ENCODE measurements at regions not wholly inside any gene's neighbourhood (a gene's known extent, or its start where the extent isn't known, plus 50 kb on each side); places are given as distances from the start of the nearest gene placed in this dataset.

GRCh38 chr2:35562488-35562887 lies 793.1 kb upstream of the CRIM1 start:
- no peak for DNase-seq (ENCODE audit: extremely low read depth, low read depth)
- TF ChIP-seq CTCF (IDR thresholded peaks at IDR 0.05; ENCODE audit: low read depth, low read length), result no peak

DNA sequence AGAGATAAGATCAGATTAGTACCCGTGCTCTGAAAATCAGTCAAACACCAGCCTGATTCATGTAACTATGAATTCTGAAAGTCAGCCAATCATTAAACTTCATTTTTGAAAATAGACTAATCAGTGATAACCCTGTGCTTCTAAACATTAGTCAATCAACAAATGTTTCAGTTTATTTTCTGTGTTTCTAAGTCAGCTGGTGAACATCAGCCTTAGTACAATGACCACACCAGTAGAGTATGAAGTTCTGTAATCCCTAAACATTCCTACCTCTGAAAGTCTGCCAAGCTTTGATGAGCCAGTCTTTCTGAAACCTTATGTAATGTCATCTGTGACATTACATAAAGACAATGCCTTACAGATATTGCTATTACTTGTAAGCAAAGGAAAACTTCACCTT lies 807.4 kb upstream of the CRIM1 start:
- no peak for TF ChIP-seq CTCF (IDR thresholded peaks at IDR 0.05; ENCODE audit: low read depth, low read length)
- no peak for DNase-seq (ENCODE audit: extremely low read depth, low read depth)

DNA sequence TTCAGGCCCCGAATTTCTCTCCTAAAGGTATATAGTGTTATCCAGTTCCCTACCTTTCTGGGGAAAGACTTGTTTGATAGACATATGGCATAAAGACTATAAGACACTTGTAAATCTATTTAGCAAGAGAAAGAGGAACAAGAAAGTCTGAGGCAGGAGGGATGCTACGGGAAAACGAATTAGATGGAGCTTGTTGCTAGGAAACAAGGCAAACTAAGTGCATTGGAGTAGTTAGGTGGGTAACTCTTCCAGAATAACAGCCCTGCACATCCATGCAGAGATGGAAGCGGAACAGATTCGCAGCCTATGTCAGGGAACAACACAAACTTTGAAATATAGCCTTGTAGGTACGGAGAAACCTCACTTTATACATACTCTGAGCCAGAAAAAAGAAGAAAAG lies 810.3 kb upstream of the CRIM1 start:
- DNase-seq (ENCODE audit: extremely low read depth, low read depth), result no peak
- TF ChIP-seq CTCF (IDR thresholded peaks at IDR 0.05; ENCODE audit: low read depth, low read length), result no peak

DNA sequence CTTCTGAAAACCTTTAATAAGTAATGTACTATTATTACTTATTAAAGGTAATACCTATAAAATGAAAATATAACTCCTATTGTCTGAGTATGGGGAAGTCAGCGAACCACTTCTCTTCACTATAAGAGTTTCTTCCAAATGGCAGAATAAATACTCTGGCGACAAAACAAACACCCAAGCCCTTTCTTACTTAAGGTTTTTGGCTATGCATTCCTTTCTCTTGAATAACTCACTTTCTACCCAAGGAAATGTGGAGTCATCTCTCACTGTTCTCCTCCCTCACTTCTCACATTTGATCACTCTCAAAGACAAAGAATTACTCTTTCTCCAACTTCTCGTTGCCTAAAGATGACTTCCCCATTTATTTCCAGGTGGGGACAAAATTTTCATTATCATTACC lies 816.8 kb upstream of the CRIM1 start:
- no peak for DNase-seq (ENCODE audit: extremely low read depth, low read depth)
- TF ChIP-seq CTCF (IDR thresholded peaks at IDR 0.05; ENCODE audit: low read depth, low read length), result no peak

DNA sequence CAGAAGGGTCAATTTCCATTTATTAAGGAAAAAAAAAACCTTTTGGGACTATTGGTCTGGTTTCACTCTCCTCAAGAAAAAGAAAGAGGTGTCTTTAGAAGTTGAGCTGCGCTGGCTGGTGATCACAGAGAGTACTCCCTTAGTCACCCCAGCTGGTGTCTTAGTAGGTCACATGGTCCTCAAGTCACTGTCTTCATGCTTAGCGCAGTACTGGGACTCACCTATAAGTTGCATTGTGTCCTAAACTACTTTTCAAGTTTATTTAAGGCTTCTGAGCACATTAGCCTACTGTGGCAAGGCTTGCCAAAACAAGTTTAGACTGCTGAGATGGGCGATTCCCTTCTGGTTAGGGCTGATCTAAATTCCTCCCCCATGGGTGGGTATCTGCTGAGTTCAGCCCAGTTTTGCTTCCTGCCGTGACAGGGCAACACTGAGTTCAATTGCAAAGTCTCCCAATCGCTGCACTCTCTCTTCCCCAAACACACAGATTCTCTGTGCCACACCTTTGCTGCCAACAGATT lies 824.9 kb upstream of the CRIM1 start:
- DNase-seq (ENCODE audit: extremely low read depth, low read depth), result no peak
- TF ChIP-seq CTCF (IDR thresholded peaks at IDR 0.05; ENCODE audit: low read depth, low read length), result no peak

- TF ChIP-seq CTCF (IDR thresholded peaks at IDR 0.05; ENCODE audit: low read depth, low read length), result no peak
- no peak for DNase-seq (ENCODE audit: extremely low read depth, low read depth)
Measured at GRCh38 chr2:35526741-35527140, 828.8 kb upstream of the CRIM1 start.

GRCh38 chr2:35522450-35522849 lies 833.1 kb upstream of the CRIM1 start:
- TF ChIP-seq CTCF (IDR thresholded peaks at IDR 0.05; ENCODE audit: low read depth, low read length), result no peak
- DNase-seq (ENCODE audit: extremely low read depth, low read depth), result no peak
